ENCODE measurements at regions not wholly inside any gene's neighbourhood (a gene's known extent, or its start where the extent isn't known, plus 50 kb on each side); places are given as distances from the start of the nearest gene placed in this dataset.

- H3K27me3 ChIP-seq: peaks cover 4% of the 10 kb centered on the region
- H3K9me3 ChIP-seq: no peaks in the 10 kb centered on the region
- no peaks in the 10 kb centered on the region for H3K36me3 ChIP-seq
- ATAC-seq: no peak
- no peak for TF ChIP-seq CTCF (IDR thresholded peaks at IDR 0.05)
- intact Hi-C loops (cut with DNase I): no loop called here
- H3K4me1 ChIP-seq: no peaks in the 10 kb centered on the region
- H3K27ac ChIP-seq: no peak overlapping the region
- no peak overlapping the region for H3K4me3 ChIP-seq
- no peak for DNase-seq
Observed at GRCh38 chr5:174426851-174427250, 297.5 kb upstream of the MSX2 start.

DNA sequence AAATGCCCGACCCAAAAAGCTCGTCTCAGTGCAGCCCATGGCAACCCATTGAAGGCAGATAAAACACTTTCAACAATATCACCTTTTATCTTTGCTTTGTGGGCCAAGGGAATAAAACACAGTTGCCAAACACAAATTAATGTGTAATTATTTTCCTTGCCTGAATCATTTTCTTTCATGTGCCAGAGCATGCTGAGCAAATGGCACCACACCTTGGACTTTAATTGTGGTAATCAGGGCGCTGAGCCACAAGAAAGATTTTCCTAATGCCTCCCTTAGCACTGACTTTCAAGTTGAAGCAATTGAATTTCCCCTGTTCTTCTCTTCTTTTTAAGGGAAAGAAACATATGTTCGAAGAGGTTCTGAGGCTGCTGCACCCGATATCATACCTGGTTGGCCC lies 297.1 kb upstream of the MSX2 start:
- intact Hi-C loops (cut with DNase I): no loop called here
- Histone ChIP-seq H3K27ac (no peak overlapping the region), H3K4me1 (no peaks in the 10 kb centered on the region), H3K4me3 (no peak overlapping the region), H3K9me3 (no peaks in the 10 kb centered on the region), H3K36me3 (no peaks in the 10 kb centered on the region), H3K27me3 (peaks cover 8% of the 10 kb centered on the region)
- DNase-seq: no peak
- TF ChIP-seq CTCF (IDR thresholded peaks at IDR 0.05): no peak
- ATAC-seq: no peak

GRCh38 chr5:174428895-174429294 lies 295.5 kb upstream of the MSX2 start:
- Histone ChIP-seq H3K4me3 (no peak overlapping the region), H3K4me1 (no peaks in the 10 kb centered on the region), H3K27ac (no peak overlapping the region), H3K9me3 (no peaks in the 10 kb centered on the region), H3K27me3 (peaks cover 18% of the 10 kb centered on the region), H3K36me3 (no peaks in the 10 kb centered on the region)
- DNase-seq (no peak), ATAC-seq (no peak)
- intact Hi-C loops (cut with DNase I): no loop called here
- no peak for TF ChIP-seq CTCF (IDR thresholded peaks at IDR 0.05)

DNA sequence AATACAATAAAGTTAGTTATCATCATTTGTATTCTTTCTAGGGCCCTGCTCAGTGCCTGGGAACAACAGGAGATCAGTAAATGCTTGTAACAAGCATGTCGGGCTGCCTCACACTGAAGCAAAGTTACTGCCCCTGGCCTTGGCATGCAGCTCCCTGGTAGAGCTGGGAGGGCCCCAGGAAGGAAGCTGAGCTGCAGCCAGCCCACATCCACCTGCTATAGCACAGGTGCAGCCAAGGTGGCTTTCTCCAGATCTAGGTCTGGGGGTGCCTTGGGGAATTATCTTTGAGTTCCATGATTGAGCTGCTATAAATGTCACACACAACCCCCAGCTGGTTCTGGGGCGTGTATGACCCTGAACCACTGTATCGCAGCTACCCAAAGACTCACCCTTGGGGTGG lies 293.4 kb upstream of the MSX2 start:
- no peaks in the 10 kb centered on the region for H3K9me3 ChIP-seq
- no peaks in the 10 kb centered on the region for H3K4me1 ChIP-seq
- TF ChIP-seq CTCF (IDR thresholded peaks at IDR 0.05): no peak
- no peak for DNase-seq
- H3K4me3 ChIP-seq: no peak overlapping the region
- H3K27ac ChIP-seq: no peak overlapping the region
- no peak for ATAC-seq
- intact Hi-C loops (cut with DNase I): no loop called here
- H3K27me3 ChIP-seq: peaks cover 36% of the 10 kb centered on the region
- no peaks in the 10 kb centered on the region for H3K36me3 ChIP-seq

DNA sequence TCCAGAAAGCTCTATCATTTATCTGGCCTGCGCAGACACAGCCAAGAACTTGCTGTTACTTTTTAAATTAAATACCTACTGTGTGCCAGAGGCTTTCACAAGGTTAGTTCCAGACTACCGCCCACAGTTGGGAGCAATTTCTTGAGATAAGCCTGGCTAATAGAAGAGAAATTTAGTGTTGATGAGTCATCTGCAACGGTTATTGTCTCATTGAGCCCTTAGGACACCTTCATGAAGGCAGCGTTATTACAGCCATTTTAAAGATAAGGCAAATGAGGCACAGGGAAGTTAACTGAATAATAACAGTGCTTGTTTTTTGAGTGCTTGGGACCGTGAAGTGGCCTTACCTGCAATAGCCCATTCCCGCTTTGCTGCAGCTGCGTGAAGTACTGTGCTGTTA lies 292.9 kb upstream of the MSX2 start:
- ATAC-seq (no peak), DNase-seq (no peak)
- Histone ChIP-seq H3K27me3 (peaks cover 37% of the 10 kb centered on the region), H3K36me3 (no peaks in the 10 kb centered on the region), H3K4me1 (no peaks in the 10 kb centered on the region), H3K9me3 (no peaks in the 10 kb centered on the region), H3K4me3 (no peak overlapping the region), H3K27ac (no peak overlapping the region)
- no peak for TF ChIP-seq CTCF (IDR thresholded peaks at IDR 0.05)
- intact Hi-C loops (cut with DNase I): no loop called here

GRCh38 chr5:174433098-174433497 lies 291.3 kb upstream of the MSX2 start:
- Histone ChIP-seq H3K27ac (no peak overlapping the region), H3K4me3 (no peak overlapping the region), H3K36me3 (no peaks in the 10 kb centered on the region), H3K4me1 (no peaks in the 10 kb centered on the region), H3K27me3 (peaks cover 37% of the 10 kb centered on the region), H3K9me3 (no peaks in the 10 kb centered on the region)
- DNase-seq: no peak
- intact Hi-C loops (cut with DNase I): no loop called here
- TF ChIP-seq CTCF (IDR thresholded peaks at IDR 0.05): no peak
- ATAC-seq: no peak

Measured in upper lobe of right lung (tissue), 1 donor.